C4-2B (cell line): ENCODE measurements at regions not wholly inside any gene's neighbourhood (a gene's known extent, or its start where the extent isn't known, plus 50 kb on each side); places are given as distances from the start of the nearest gene placed in this dataset.
A peak's percentile ranks its signal among the peaks of the same experiment; 100 is the strongest.

Experiments
- H3K27ac ChIP-seq: fragments of 450-650 bp; 2 replicates; pipeline ENCODE4 v1.5.1; 2017
- ZFX ChIP-seq: fragments of 450-650 bp; IDR thresholded peaks from 2 replicates; pipeline ENCODE4 v1.6.1; 2017
- TF ChIP-seq, protein P1 (sequence below): fragments of 450-650 bp; conservative IDR thresholded peaks from 2 replicates; pipeline ENCODE4 v1.5.1; 2017; ENCODE audit warnings: mild to moderate bottlenecking

DNA sequence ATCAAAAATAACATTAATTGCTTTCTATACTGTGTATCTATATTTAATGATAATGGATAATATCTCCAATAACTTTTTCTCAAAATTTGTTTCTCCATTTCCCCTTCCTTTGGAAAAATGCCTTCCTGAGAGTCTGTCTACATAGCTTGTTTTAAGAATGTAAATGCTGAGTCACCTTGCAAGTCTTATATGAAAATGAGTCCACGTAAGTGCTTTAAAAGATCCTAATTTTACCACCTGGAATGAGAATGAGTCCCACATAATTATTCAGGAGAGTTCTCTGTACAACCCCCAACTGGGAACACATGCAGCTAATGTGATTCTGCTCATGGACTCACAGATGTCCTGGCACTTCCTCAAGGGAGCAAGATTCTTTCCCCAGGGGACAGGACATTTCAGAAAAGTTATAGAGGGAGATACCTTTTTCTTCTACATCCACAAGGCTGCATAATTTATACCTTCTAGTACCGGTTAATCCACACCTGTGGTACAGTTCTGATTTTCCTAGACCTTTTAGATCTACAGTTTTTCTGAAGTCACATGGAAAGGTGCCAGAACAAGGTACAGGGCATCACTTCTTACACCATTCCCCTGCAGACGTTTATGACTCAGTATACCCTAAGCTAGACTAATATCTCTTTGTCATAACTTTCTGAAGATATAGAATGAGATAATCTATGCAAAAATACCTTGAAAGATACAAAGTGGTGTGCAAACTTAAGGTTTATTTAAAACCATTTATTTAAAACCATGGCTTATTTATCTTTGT is 314.1 kb downstream of the CETN3 start:
- H3K27ac ChIP-seq = no peak overlapping the region
- TF ChIP-seq, protein P1, sequence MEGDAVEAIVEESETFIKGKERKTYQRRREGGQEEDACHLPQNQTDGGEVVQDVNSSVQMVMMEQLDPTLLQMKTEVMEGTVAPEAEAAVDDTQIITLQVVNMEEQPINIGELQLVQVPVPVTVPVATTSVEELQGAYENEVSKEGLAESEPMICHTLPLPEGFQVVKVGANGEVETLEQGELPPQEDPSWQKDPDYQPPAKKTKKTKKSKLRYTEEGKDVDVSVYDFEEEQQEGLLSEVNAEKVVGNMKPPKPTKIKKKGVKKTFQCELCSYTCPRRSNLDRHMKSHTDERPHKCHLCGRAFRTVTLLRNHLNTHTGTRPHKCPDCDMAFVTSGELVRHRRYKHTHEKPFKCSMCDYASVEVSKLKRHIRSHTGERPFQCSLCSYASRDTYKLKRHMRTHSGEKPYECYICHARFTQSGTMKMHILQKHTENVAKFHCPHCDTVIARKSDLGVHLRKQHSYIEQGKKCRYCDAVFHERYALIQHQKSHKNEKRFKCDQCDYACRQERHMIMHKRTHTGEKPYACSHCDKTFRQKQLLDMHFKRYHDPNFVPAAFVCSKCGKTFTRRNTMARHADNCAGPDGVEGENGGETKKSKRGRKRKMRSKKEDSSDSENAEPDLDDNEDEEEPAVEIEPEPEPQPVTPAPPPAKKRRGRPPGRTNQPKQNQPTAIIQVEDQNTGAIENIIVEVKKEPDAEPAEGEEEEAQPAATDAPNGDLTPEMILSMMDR = no peak
- TF ChIP-seq ZFX = no peak

DNA sequence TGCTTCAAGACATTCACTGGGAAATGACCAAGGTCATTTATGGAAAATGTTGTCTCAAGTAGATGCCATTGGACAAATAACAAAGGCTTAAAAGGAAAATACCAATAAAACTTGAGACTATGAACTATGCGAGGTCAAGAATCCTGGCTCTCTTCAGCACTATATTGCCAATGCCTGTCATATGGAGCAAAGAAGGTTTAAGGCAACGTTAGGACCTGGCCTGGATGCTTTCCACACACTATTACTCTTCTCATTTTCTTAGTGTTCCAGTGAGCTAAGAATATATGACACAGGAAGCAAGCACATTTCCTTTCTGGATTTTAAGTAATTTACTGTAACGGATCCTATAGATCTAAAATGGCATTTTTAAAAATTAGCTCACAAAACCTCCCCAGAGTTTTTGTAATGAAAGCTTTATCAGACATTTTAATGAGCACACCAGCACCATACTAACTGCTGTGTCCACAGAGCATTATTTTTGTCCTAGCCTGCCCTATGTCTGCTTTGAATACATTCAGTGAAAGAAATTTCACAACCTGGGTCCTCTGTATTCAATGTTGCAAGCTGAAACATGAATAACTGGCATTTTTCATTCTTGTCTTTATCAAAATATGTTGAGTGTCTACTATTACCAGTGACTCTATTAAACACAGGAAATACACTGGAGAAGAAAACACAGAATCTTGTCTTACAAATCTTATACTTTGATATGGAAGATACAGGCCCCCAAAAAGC is 315.6 kb downstream of the CETN3 start:
- no peak overlapping the region for H3K27ac ChIP-seq
- no peak for TF ChIP-seq ZFX
- TF ChIP-seq, protein P1 = no peak

DNA sequence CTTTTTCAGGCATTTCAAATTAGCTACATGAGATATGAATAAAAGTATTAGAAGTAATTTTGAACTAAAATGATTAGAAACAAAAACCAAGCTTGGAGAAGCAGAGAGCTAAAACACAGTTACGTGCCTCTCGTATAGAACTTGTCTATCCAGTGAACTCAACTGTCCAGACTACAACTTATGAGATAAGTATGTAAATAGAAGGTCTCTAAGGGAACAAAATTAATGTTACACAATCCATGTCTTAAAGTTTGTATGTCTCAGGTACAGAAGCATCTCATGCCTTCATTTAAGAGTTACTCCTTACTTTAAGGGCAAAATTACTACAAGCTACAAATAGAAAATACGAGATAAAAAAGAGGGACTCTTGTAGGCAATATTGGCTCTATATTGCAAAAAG is 316.8 kb downstream of the CETN3 start:
- TF ChIP-seq, protein P1 = no peak

DNA sequence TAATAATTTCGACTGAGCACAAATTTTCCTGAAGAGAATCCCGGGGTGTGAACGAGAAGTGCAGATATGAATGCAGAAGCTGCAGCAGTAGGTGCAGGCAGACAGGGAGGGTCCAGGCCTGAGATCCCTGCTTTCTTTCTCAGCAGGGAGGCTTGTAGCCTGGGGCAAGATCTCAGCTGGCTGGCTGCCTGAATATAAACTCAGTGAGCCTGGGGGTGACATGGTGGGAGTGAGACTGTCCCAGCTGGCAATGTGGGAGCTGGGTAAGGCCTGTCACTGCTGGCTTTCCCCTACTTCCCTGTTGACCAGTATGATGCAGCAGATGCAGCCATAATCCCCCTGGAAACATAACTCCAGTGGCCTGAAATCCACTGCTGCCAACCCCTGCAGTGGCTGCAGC is 325.2 kb downstream of the CETN3 start:
- TF ChIP-seq, protein P1 = no peak
- no peak for TF ChIP-seq ZFX

More for the DNA sequence above, 316.8 kb downstream of the CETN3 start:
- H3K27ac ChIP-seq = no peak overlapping the region

DNA sequence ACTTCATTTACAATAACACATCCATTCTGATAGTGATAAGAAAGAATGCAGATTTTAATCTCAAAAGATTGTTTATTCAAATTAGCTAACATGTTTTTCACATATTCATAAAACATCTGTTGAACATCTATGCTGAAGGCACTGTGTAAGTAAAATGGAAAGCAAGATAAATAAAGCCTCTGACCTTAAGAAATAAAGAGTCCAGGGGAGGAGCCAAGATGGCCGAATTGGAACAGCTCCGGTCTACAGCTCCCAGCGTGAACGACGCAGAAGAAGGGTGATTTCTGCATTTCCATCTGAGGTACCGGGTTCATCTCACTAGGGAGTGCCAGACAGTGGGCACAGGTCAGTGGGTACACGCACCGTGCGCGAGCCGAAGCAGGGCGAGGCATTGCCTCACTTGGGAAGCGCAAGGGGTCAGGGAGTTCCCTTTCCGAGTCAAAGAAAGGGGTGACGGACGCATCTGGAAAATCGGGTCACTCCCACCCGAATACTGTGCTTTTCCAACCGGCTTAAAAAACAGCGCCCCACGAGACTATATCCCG is 336.5 kb downstream of the CETN3 start:
- peak overlapping the region; percentile 41; the same call in 1 of the 2 replicates for H3K27ac ChIP-seq

More for the DNA sequence above, 325.2 kb downstream of the CETN3 start:
- no peak overlapping the region for H3K27ac ChIP-seq

DNA sequence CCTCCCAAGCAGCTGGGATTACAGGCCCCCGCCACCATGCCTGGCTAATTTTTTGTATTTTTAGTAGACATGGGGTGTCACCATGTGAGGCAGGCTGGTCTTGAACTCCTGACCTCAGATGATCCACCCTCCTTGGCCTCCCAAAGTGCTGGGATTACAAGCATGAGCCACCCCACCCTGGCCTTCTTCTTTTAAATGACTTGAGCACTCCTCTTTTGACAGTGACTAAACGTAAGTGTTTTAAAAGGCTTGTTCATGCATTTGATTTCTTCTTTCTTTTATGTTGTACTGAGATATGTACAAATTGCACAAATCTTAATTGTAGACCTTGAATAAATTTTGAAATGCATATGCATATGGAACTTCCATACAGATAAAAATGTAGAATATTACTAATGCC is 337.9 kb downstream of the CETN3 start:
- H3K27ac ChIP-seq = no peak overlapping the region
- TF ChIP-seq ZFX = no peak

DNA sequence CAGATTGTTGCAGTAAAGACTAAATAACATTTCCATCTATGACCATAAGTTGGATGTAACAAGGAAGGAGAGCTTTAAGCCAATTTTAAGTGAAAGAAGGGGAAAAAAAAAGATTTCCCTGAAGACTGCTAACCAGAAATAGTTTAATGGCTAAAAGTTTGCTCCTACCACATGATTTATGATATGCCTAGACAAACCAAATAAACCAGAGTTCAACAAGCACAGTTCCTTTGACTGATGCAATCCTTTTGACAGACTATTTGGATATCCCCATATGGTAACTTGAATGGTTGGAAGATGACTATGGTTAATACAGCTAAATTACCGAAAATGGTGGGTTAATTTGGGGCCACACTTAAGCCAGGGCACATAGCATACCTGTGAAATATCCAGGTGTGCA is 338.5 kb downstream of the CETN3 start:
- H3K27ac ChIP-seq = no peak overlapping the region
- TF ChIP-seq ZFX = no peak
- TF ChIP-seq, protein P1 = no peak

DNA sequence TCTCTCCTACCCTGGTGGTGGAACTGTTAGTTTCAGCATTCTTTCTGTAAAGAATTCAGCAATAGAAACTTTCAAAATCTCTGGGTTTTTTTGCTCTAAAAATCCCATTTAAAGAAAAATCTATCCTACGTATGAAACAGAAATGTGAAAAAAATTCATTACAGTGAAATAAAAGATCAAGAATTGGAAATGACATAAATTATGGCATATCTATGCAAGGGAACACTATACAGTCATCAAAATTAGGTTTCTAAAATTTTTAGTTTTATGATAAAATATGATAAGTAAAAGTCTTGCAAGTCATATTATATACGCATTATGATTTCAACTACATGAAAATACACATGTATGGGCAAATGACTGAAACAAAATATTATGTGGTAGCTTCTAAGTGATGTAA is 342.6 kb downstream of the CETN3 start:
- H3K27ac ChIP-seq = no peak overlapping the region
- TF ChIP-seq, protein P1 = no peak
- no peak for TF ChIP-seq ZFX
